HEK293 (cell line): ENCODE measurements at regions not wholly inside any gene's neighbourhood (a gene's known extent, or its start where the extent isn't known, plus 50 kb on each side); places are given as distances from the start of the nearest gene placed in this dataset.

ENCODE experiments used
- CTCF ChIA-PET: fragments of 350-600 bp; formaldehyde crosslinking; extraction: SDS; loops from one replicate; lab custom pipeline; 2021; ENCODE audit warnings: antibody characterized with exemption; lab: Yijun Ruan, JAX
- POLR2A ChIA-PET: fragments of 300-600 bp; formaldehyde crosslinking; extraction: SDS; loops from one replicate; lab custom pipeline; 2020; ENCODE audit warnings: antibody characterized with exemption, inconsistent platforms; lab: Yijun Ruan, JAX
- H3K27ac ChIP-seq: fragments of 200-500 bp; sonication (Bioruptor generic); 2 replicates; pipeline ENCODE4 v1.5.1; 2014; ENCODE audit warnings: low read depth, low read length, control low read depth, inconsistent platforms; ENCODE audit errors: extremely low read depth
- H3K36me3 ChIP-seq, 2 experiments: fragments of 200-500 bp in 1 of 2; sonication (Bioruptor generic) in 1 of 2; 1 replicate in 1 of 2; 2 replicates in 1 of 2; pipeline ENCODE4 v1.5.1; 2014 to 2017; ENCODE audit warnings: inconsistent platforms in 2 of 2, low read length in 2 of 2; ENCODE audit not compliant: control insufficient read depth in 2 of 2, insufficient read depth in 1 of 2
- H3K4me1 ChIP-seq: fragments of 200-500 bp; sonication (Bioruptor generic); 2 replicates; pipeline ENCODE4 v1.5.1; 2014; ENCODE audit warnings: mild to moderate bottlenecking, low read length, inconsistent platforms; ENCODE audit not compliant: control insufficient read depth, insufficient read depth
- H3K4me3 ChIP-seq: 2 replicates; pipeline ENCODE4 v1.5.1; 2011; ENCODE audit warnings: low read depth, mild to moderate bottlenecking, control low read depth, low read length, moderate library complexity
- H3K9me3 ChIP-seq: fragments of 200-500 bp; sonication (Bioruptor generic); 2 replicates; pipeline ENCODE4 v1.5.1; 2014; ENCODE audit warnings: low read depth, low read length, inconsistent platforms; ENCODE audit not compliant: control insufficient read depth, insufficient read depth
- ELK4 ChIP-seq: IDR thresholded peaks from 2 replicates; pipeline ENCODE4 v1.6.1; 2011; ENCODE audit warnings: mild to moderate bottlenecking, low read depth, low read length, borderline replicate concordance
- GLI2 ChIP-seq: fragments of 450-650 bp; formaldehyde crosslinking; IDR thresholded peaks from 2 replicates; pipeline ENCODE4; 2017; ENCODE audit warnings: missing biosample characterization, missing genetic modification characterization, low read depth, borderline replicate concordance
- PRDM2 ChIP-seq: fragments of 450-650 bp; formaldehyde crosslinking; IDR thresholded peaks from 2 replicates; pipeline ENCODE4 v1.5.1; 2016; ENCODE audit warnings: missing biosample characterization, missing genetic modification characterization, borderline replicate concordance
- WT1 ChIP-seq: fragments of 450-650 bp; formaldehyde crosslinking; IDR thresholded peaks from 2 replicates; pipeline ENCODE4 v1.5.1; 2016; ENCODE audit warnings: missing biosample characterization, missing genetic modification characterization
- ZNF404 ChIP-seq: fragments of 450-650 bp; formaldehyde crosslinking; IDR thresholded peaks from 2 replicates; pipeline ENCODE4 v1.5.1; 2017; ENCODE audit warnings: missing biosample characterization, missing genetic modification characterization
- ZNF416 ChIP-seq: fragments of 450-650 bp; formaldehyde crosslinking; IDR thresholded peaks from 2 replicates; pipeline ENCODE4 v1.5.1; 2016; ENCODE audit warnings: missing biosample characterization, missing genetic modification characterization
- ZNF513 ChIP-seq: fragments of 450-650 bp; IDR thresholded peaks from 2 replicates; pipeline ENCODE4 v1.5.1; 2018; ENCODE audit warnings: missing biosample characterization, missing genetic modification characterization
- ZNF670 ChIP-seq: fragments of 450-650 bp; formaldehyde crosslinking; IDR thresholded peaks from 2 replicates; pipeline ENCODE4 v1.5.1; 2016; ENCODE audit warnings: missing biosample characterization, missing genetic modification characterization, low read depth
- ZNF830 ChIP-seq: fragments of 450-650 bp; IDR thresholded peaks from 2 replicates; pipeline ENCODE4 v1.5.0; 2018; ENCODE audit warnings: missing biosample characterization, missing genetic modification characterization, low read depth, mild to moderate bottlenecking, moderate library complexity
- ZSCAN5A ChIP-seq: fragments of 450-650 bp; formaldehyde crosslinking; IDR thresholded peaks from 2 replicates; pipeline ENCODE4 v1.5.1; 2016; ENCODE audit warnings: missing biosample characterization, missing genetic modification characterization

GRCh38 chr4:22947851-22948250 is 255.1 kb downstream of the GBA3 start:
- ChIA-PET POLR2A (no interaction called here), CTCF (no interaction called here)
- no peak overlapping the region for H3K4me3 ChIP-seq
- no peak for TF ChIP-seq ELK4
- no peak for TF ChIP-seq ZNF404 (tag by site-specific recombination)
- no peak overlapping the region for H3K27ac ChIP-seq
- no peaks in the 10 kb centered on the region for H3K9me3 ChIP-seq
- no peaks in the 10 kb centered on the region for H3K4me1 ChIP-seq
- no peaks in the 10 kb centered on the region for H3K36me3 ChIP-seq

GRCh38 chr4:22942920-22943559 is 250.3 kb downstream of the GBA3 start:
- H3K4me3 ChIP-seq, result no peak overlapping the region
- H3K4me1 ChIP-seq, result no peaks in the 10 kb centered on the region
- no peaks in the 10 kb centered on the region for H3K36me3 ChIP-seq
- ChIA-PET POLR2A (no interaction called here), CTCF (interaction anchor here (0.7 kb wide), 1 partner anchor 1792 kb away, joined by 3 read pairs; no protein-coding TSS in a partner anchor)
- H3K27ac ChIP-seq, result no peak overlapping the region
- TF ChIP-seq ZNF670 (tag by site-specific recombination) (no peak), ZNF416 (tag by site-specific recombination) (no peak), ZNF830 (tag by site-specific recombination) (no peak), PRDM2 (tag by site-specific recombination) (no peak), ZNF513 (tag by site-specific recombination) (no peak), GLI2 (tag by site-specific recombination) (no peak), WT1 (tag by site-specific recombination) (no peak), ZSCAN5A (no peak)
- H3K9me3 ChIP-seq, result no peaks in the 10 kb centered on the region
